Endothelial cell of hepatic sinusoid (primary cell): ENCODE measurements at regions not wholly inside any gene's neighbourhood (a gene's known extent, or its start where the extent isn't known, plus 50 kb on each side); places are given as distances from the start of the nearest gene placed in this dataset.

Experiments
- in situ Hi-C: cut with HindIII; loops from 2 replicates; pipeline ENCODE4 v1.10.0; 2017; ENCODE audit warnings: low sequenced_read_pairs

GRCh38 chr2:59314031-59314766, 1073.1 kb upstream of the FANCL start:
- in situ Hi-C loops = no loop called here

DNA sequence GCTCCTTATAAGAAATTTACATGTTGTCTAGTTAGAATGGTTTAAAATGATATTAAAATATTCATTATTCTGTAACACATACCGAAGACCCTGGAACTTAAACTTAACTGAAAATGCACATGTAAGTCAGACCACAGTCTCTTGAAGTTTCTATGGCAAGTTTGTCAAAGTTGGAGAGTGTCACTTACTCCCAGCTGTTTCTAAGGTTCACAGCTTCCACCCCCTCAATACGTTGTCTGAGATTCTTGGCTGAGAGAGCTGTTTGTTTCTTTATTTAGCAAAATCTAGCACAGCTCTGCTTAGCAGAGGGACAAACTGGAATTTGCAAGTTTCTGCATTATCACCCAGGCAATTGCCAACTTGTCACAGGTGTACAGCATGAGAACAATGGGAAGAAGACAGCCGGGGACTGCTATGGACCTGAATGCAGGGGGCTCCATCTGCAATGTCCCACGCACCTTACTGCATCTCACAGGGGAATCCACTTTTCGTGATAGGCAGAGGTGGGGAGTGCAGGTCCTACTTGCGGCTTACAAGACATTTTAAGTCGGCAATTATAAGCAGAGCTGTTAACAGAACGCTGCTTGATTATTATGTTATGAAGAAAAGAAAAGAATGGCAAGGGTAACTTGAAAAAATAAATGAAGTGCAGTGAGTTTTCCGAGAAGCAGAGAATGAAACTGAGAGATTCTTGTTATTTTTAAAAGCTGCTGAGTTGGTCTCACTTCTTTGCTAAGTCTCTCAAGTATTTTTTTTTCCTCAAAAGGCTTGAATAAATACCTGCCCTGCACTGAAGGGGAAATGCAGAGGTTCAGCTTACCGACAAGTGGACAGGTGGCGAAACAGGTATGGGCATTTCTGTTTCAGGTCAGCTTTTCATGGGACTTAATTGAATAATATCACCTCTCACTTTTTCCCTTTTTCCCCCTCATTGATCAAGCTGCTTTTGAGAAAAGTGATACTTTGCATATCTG, 1072.1 kb upstream of the FANCL start:
- in situ Hi-C loops = no loop called here

- in situ Hi-C loops = no loop called here
Observed at GRCh38 chr2:59312029-59312428, 1070.9 kb upstream of the FANCL start.

DNA sequence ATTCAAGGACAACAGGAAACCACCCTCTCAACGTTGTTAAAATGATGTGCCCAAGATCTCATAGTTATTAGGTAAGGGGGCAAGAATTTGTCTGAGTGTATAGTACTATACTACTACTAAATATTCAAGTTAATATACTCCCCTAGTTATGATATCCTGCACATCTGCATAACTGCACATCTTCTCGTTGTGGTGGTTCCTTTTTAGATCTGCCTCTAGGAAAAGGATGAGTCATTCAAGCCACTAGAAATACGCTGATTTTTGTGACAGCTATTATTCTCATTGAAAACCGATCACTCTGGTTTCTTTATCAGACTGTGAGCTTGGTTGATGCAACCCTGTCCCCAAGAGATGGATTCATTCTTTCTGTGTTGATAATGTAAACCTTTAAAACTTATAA, 1067.0 kb upstream of the FANCL start:
- in situ Hi-C loops = no loop called here

GRCh38 chr2:59307196-59307595, 1066.1 kb upstream of the FANCL start:
- in situ Hi-C loops = no loop called here

DNA sequence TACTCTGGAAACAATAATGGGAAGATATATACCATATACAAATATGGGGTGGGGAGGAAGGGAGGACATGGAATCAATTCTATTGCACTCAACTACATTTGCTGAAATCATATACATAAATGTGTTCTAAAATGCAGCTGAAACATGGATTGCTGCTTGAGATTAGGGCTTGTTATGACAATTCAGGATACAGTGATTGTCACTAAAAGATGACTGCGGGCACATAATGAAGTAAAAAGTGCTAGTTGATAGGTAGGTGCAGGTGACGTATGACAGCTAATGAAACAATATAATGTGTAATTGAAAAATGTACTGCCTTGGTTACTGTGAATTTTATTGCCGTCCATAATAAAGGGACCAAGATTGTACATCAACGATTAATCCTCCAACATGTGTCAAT, 1062.1 kb upstream of the FANCL start:
- in situ Hi-C loops = no loop called here

- in situ Hi-C loops = no loop called here
Observed at GRCh38 chr2:59302683-59303082, 1061.6 kb upstream of the FANCL start.

DNA sequence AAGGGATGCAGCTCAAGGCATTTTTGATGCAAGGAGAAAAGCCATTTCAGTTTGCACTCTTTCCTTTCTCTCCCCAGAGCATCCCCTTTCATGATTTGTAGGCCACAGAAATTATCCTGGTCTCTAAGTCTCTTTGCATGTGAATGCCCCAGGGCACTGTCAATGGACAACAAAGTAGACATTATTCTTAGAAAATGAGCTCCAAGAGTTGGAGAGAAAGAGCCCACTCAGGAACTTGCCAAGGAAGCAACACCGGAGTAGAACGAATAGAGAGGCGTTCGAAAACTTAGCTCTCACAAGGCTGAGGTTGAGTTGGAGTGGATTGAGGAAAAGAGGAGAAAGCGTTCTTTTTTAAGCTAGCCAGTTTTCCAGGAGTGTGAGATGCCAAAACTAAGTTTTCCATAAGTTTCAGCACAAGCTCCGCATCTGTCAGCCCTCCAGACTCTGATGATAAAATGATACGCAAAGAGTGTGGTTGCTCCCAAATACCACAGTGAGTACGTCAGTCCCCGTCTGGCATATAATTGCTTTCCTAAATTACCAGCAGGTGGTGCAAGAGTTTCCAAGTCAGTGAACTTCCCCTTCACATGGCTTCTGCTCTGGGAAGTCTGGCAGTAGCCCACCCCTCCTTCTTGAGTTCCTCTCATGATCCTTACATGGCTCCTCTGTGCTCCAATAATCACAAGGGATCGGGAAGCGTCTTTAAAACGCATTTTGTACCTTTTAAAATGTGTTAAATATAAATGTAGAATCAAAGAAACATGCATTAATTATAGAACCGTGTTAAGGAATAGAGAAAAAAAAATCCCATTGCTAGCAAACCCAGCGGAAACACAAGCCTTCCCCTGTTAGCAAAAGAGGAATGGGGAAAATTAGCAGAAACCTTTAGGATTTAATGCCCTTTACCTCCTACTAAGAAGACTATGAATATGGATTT, 1060.6 kb upstream of the FANCL start:
- in situ Hi-C loops = no loop called here

DNA sequence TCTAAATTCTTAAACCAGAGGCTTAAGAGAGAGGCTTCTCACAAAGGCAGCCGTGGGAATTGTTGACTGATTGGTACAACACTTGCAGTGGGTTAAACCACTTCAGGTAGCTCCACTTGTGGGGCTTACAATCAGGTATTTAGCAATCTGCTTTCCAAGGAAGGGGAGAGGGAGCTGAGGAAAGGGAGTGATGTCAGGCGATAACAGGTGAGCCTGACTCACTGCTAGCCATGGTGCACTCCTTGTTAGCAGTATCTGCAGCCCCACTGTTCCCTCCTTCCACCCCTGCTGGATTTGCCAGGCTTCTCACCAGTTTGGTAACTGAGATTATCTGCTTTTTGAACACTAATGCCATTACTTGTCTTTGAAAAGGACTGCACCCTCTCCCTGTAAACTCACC, 1056.7 kb upstream of the FANCL start:
- in situ Hi-C loops = no loop called here

DNA sequence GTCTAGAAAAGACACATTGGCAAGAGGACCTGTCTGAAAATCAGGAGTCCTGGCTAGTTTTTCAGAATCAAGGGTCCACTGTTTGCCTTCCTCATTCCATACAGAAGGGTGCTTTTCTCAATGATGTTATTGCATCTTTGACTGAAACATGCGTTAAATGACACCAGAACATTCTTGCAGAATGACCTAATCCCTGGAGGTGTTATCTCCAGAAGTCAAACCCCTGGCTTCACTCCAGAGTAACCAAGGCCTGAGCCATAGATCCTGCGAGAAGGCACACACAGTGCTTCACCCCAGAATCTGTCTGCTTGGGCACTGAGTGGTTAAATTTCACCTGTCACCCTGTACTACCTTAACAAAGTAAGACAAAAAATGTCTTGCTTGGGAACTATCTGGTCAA, 1055.2 kb upstream of the FANCL start:
- in situ Hi-C loops = no loop called here

DNA sequence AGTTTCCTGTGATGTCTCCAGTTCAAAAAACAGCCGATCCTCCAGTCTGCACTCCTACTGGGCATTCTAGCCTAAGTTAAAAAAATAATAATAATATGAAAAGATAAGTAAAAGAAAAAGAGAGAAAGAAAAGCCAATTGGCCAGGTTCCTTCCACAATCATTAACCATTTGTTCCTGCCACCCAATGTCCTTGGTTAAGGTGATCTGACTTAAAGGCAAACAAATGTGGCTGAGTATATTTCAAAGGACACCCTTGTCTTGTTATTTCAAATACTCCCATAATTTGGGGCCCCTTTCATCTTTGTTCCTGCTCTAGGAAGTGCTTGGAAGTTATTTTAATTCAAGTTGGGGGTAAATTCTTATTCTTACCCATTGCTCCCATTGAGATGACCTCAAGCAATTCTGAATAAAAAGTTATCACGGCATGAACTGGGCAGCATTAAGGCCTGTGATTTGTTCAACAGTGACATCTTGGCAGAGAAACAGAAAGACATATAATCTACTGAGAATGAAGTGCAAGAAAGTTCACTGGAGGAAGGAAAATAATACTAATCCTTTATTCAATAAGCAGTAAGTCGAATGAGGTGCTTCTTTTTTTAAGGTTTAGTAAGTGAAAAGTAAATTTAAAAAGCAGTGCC, 1054.5 kb upstream of the FANCL start:
- in situ Hi-C loops = no loop called here

GRCh38 chr2:59288771-59289170, 1047.6 kb upstream of the FANCL start:
- in situ Hi-C loops = no loop called here

DNA sequence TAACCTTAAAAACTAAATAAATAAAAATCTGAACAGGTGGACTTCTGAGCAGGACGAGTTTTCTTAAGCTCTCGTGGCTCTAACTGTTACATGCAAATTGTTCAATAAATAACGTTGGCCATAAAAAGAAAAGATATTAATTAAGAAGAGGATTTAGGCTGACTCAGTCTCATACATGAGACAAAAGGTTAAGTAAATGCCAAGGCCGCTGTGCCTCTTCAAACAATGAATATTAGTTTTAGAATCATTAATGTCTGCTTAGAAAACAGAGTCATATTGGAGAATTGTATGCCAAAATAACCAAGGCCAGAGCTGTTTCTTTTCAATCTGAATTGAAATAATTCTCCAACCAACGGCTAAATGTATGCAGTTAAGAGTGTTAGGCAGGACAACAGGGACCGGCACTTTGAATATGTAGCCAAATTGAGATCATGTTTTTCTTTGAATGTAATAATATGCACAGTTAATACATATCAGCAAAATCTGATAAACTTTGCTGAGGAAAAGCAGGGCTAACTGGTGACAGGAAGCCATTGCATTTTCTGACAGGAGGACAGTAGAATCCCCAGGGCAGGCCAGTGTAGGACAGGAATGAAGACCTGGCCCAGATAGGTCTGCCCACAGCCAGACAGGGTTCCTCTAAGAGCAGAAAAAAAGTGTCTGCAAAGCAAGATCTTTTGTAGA, 1041.4 kb upstream of the FANCL start:
- in situ Hi-C loops = no loop called here

GRCh38 chr2:59277671-59278070, 1036.5 kb upstream of the FANCL start:
- in situ Hi-C loops = no loop called here

- in situ Hi-C loops = no loop called here
Observed at GRCh38 chr2:59276917-59277316, 1035.8 kb upstream of the FANCL start.

DNA sequence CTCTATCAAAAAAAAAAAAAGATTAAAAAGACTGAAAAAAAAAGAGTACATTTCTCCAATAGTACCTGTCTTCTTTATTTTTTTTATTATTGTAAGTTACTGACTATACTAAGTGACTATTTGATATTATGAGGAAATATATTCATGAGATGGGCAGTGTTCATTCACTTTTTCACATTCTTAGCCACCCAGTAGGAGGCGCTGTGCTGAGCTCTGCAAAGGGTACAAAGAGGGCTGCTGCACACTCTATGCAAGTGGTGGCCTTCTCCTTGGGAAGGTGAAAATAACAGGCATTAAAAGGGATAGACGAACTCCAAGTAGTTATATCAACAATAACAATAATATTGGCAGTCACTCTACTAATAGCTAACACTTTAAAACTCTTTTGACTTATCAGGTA, 1034.9 kb upstream of the FANCL start:
- in situ Hi-C loops = no loop called here

DNA sequence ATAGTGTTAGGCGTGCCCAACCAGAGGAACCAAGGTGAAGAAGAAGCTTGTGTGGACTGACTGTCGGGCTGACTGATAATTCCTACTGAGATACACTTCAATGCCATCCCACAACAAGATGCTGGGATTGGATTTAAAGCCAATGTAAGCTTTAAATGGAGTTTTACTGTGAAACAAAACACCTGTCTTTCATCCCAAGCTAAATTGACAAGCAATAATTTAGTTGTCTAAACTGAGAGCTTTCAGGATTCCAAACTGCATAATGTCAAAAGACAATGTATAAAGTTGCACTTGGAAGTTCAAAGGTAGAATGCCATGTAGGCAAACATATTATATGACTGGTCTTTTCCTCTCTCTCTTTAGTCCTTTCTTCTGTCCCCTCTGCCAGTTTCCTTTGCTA, 1025.3 kb upstream of the FANCL start:
- in situ Hi-C loops = no loop called here

- in situ Hi-C loops = no loop called here
Observed at GRCh38 chr2:59259913-59260312, 1018.8 kb upstream of the FANCL start.

DNA sequence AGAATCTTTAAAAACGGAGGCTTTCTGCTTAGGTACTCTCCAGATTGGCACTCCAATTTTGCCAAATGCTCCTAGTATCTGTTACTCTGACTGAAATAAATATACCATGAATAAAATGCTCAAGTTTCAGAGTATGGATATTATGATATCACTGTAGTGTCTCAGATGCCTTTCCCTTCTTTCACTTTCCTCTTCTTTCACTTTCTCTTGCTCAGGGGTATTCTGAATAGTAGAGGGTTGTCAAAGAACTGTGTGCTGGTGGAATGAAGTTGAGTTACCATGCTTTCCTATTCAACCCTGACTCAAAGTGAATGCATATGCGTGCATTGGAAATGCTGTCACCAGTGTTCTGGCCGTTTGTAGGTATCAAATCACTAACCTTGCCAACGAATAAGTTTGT, 1015.2 kb upstream of the FANCL start:
- in situ Hi-C loops = no loop called here

DNA sequence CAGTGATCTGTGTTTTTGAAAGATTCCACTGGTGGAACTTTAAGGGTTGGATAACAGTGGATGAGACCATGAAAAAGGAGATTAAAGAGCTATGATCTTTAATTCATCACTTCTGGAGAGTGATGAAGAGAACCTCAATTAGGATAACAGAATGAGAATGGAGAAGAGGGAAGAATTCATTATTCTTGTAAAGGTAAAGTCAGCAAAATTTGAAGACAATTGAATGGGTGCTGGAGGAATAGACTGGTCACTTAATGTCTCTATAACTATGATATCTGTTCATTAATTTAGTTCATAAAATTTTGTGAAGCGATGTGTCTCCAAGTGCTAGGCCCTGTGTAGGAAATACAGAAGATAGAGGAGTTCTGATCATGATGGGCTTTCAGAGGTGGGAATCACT, 1013.2 kb upstream of the FANCL start:
- in situ Hi-C loops = no loop called here
